Gastrocnemius medialis (tissue), 4 donors: ENCODE measurements at regions not wholly inside any gene's neighbourhood (a gene's known extent, or its start where the extent isn't known, plus 50 kb on each side); places are given as distances from the start of the nearest gene placed in this dataset.

Experiments
- POLR2A ChIP-seq, 2 donors: fragments of 450-650 bp; IDR thresholded peaks; one replicate each; pipeline ENCODE4 v1.6.1; 2017; ENCODE audit warnings: antibody characterized with exemption in 2 of 2, mild to moderate bottlenecking in 2 of 2, moderate library complexity in 2 of 2
- TF ChIP-seq, protein P1 (sequence below), 5 experiments: fragments of 450-650 bp in 3 of 5; fragments of 200-600 bp in 2 of 5; sonication (generic) in 2 of 5; IDR thresholded peaks in 4 of 5; conservative IDR thresholded peaks in 1 of 5; 1 replicate in 4 of 5; 2 replicates in 1 of 5; pipeline ENCODE4 v1.5.1; 2016 to 2019; ENCODE audit warnings: antibody characterized with exemption in 5 of 5, mild to moderate bottlenecking in 3 of 5, moderate library complexity in 3 of 5

DNA sequence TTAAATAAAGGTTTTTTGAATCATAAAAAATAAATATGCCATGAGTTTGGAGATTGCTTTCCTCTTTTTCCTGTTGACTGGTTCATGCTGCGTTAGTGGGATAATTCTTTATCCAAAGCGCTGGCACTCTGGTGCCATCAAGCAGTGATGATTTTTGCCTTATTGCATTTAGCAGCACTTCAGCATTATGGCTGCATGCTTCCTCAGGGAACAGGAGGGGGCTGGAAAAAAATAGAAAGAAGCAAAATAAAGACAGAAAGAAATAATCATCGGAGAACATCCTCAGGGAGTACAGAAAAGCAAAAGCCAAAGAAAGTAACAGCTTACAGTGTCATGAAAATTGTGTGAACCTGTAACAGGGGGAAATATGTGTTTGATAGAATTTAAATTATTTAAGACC, 1408.2 kb upstream of the PIK3C3 start:
- no peak for TF ChIP-seq POLR2A (IDR thresholded peaks at IDR 0.05)
- TF ChIP-seq, protein P1, sequence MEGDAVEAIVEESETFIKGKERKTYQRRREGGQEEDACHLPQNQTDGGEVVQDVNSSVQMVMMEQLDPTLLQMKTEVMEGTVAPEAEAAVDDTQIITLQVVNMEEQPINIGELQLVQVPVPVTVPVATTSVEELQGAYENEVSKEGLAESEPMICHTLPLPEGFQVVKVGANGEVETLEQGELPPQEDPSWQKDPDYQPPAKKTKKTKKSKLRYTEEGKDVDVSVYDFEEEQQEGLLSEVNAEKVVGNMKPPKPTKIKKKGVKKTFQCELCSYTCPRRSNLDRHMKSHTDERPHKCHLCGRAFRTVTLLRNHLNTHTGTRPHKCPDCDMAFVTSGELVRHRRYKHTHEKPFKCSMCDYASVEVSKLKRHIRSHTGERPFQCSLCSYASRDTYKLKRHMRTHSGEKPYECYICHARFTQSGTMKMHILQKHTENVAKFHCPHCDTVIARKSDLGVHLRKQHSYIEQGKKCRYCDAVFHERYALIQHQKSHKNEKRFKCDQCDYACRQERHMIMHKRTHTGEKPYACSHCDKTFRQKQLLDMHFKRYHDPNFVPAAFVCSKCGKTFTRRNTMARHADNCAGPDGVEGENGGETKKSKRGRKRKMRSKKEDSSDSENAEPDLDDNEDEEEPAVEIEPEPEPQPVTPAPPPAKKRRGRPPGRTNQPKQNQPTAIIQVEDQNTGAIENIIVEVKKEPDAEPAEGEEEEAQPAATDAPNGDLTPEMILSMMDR (IDR thresholded peaks at IDR 0.05 in 4 of 5, conservative IDR thresholded peaks at IDR 0.05 in 1 of 5): no peak
